ENCODE measurements at regions not wholly inside any gene's neighbourhood (a gene's known extent, or its start where the extent isn't known, plus 50 kb on each side); places are given as distances from the start of the nearest gene placed in this dataset.

DNA sequence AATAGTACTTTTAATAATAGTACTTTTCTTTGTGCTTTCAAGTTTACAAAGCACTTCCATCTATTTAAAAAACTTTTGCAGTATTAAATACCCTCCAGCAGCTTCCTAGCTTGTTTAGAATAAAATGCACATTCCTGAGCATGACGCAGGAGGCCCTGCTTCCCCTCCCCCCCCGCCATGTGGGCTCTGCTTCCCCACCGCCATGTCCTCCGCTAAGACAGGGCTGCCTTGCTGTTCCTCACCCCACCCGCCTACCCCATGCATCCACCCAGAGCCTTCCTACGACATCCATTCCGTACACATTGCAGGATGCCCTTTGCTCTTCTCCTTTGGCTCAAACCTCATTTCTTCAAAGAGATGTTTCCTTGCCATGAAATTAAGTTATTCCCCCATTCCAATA, 205.9 kb upstream of the MSX2 start:
- ChIA-PET RAD21 (ENCODE audit: low non-redundant PET in 1 of 2, low total read pairs in 2 of 2, uncharacterized antibody in 2 of 2, unreplicated experiment in 2 of 2) (no interaction called here), CTCF (no interaction called here)
- intact Hi-C loops (cut with micrococcal nuclease): no loop called here

More for the DNA sequence above, 205.9 kb upstream of the MSX2 start:
- H3K9ac ChIP-seq (ENCODE audit: low read length): no peak overlapping the region
- H3K27ac ChIP-seq (ENCODE audit: low read depth, low read length): no peak overlapping the region
- no peaks in the 10 kb centered on the region for H3K9me3 ChIP-seq (ENCODE audit: control insufficient read depth in 1 of 2, insufficient read depth in 1 of 2, low read depth in 1 of 2, low read length in 2 of 2)
- POLR2A ChIA-PET: no interaction called here
- H3K9me2 ChIP-seq (ENCODE audit: insufficient read depth): no peaks in the 10 kb centered on the region
- H3K4me2 ChIP-seq (ENCODE audit: low read length): no peak overlapping the region
- no peak overlapping the region for H2AFZ ChIP-seq (ENCODE audit: low read depth, low read length, poor library complexity, severe bottlenecking)
- H3K36me3 ChIP-seq (ENCODE audit: control insufficient read depth in 1 of 2, insufficient read depth in 2 of 2, low read length in 2 of 2): no peaks in the 10 kb centered on the region
- no peaks in the 10 kb centered on the region for H3K79me2 ChIP-seq (ENCODE audit: insufficient read depth, low read length)
- TF ChIP-seq TCF7L2 (IDR thresholded peaks at IDR 0.05; ENCODE audit: borderline replicate concordance, extremely low read depth, insufficient read depth, insufficient read length) (no peak), EZH2phosphoT487 (IDR thresholded peaks at IDR 0.05; ENCODE audit: borderline replicate concordance) (no peak), ELF1 (IDR thresholded peaks at IDR 0.05; ENCODE audit: borderline replicate concordance, low read depth) (no peak), ZFX (IDR thresholded peaks at IDR 0.05) (no peak), EGR1 (IDR thresholded peaks at IDR 0.05; ENCODE audit: low read depth) (no peak), EZH2 (IDR thresholded peaks at IDR 0.05) (no peak), ATF3 (IDR thresholded peaks at IDR 0.05) (no peak), JUND (IDR thresholded peaks at IDR 0.05) (no peak), POLR2AphosphoS5 (IDR thresholded peaks at IDR 0.05; ENCODE audit: low read depth, low read length) (no peak), ZNF274 (IDR thresholded peaks at IDR 0.05; ENCODE audit: low read depth, low read length) (no peak), SRF (IDR thresholded peaks at IDR 0.05; ENCODE audit: low read depth) (no peak), SP1 (IDR thresholded peaks at IDR 0.05; ENCODE audit: low read depth) (no peak)
- TF ChIP-seq, protein P1, sequence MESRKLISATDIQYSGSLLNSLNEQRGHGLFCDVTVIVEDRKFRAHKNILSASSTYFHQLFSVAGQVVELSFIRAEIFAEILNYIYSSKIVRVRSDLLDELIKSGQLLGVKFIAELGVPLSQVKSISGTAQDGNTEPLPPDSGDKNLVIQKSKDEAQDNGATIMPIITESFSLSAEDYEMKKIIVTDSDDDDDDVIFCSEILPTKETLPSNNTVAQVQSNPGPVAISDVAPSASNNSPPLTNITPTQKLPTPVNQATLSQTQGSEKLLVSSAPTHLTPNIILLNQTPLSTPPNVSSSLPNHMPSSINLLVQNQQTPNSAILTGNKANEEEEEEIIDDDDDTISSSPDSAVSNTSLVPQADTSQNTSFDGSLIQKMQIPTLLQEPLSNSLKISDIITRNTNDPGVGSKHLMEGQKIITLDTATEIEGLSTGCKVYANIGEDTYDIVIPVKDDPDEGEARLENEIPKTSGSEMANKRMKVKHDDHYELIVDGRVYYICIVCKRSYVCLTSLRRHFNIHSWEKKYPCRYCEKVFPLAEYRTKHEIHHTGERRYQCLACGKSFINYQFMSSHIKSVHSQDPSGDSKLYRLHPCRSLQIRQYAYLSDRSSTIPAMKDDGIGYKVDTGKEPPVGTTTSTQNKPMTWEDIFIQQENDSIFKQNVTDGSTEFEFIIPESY (IDR thresholded peaks at IDR 0.05; ENCODE audit: extremely low read depth, insufficient replicate concordance, low read length): no peak
- peaks cover 61% of the 10 kb centered on the region; the same call in 1 of the 2 replicates for H3K27me3 ChIP-seq (ENCODE audit: insufficient read depth, low read length)
- peaks cover 22 to 32% of the 10 kb centered on the region in 2 experiments for H3K4me1 ChIP-seq (ENCODE audit: control insufficient read depth in 1 of 2, insufficient read depth in 2 of 2, low read length in 2 of 2)
- BruUV-seq (replicated peaks): no TSS peak
- H4K20me1 ChIP-seq (ENCODE audit: insufficient read depth): no peaks in the 10 kb centered on the region
- ATAC-seq (no peak), DNase-seq (ENCODE audit: low read depth, low spot score) (no peak)
- no peak overlapping the region for H3K4me3 ChIP-seq (replicated peaks in 1 of 2; ENCODE audit: low read depth in 1 of 2, low read length in 2 of 2)

All from HCT116 (cell line).